Tongue (tissue), 1 donor: ENCODE measurements at regions not wholly inside any gene's neighbourhood (a gene's known extent, or its start where the extent isn't known, plus 50 kb on each side); places are given as distances from the start of the nearest gene placed in this dataset.
A peak's percentile ranks its signal among the peaks of the same experiment; 100 is the strongest.

Experiments
- DNase-seq: peaks from one replicate; pipeline ENCODE4 v3.0.0-alpha.2; 2015

- no peak for DNase-seq
Measured at GRCh38 chr19:29397748-29398147, 128.0 kb upstream of the VSTM2B start.

GRCh38 chr19:29399804-29400203 lies 126.0 kb upstream of the VSTM2B start:
- no peak for DNase-seq

- DNase-seq, result no peak
Measured at GRCh38 chr19:29400917-29401711, 124.7 kb upstream of the VSTM2B start.

GRCh38 chr19:29401712-29402421 lies 123.9 kb upstream of the VSTM2B start:
- DNase-seq, result no peak

GRCh38 chr19:29402563-29402962 lies 123.2 kb upstream of the VSTM2B start:
- DNase-seq, result no peak

GRCh38 chr19:29404015-29404414 lies 121.8 kb upstream of the VSTM2B start:
- no peak for DNase-seq

- DNase-seq, result peak; percentile 92
Measured at GRCh38 chr19:29404951-29405727, 120.7 kb upstream of the VSTM2B start.

GRCh38 chr19:29405728-29405995 lies 120.1 kb upstream of the VSTM2B start:
- DNase-seq, result no peak

GRCh38 chr19:29409076-29409862 lies 116.5 kb upstream of the VSTM2B start:
- DNase-seq, result peak; percentile 73

GRCh38 chr19:29410601-29411000 lies 115.2 kb upstream of the VSTM2B start:
- DNase-seq, result peak; percentile 41

GRCh38 chr19:29411113-29411581 lies 114.6 kb upstream of the VSTM2B start:
- peak; percentile 86 for DNase-seq

- DNase-seq, result no peak
Measured at GRCh38 chr19:29413435-29413834, 112.4 kb upstream of the VSTM2B start.

GRCh38 chr19:29415507-29415906 lies 110.3 kb upstream of the VSTM2B start:
- no peak for DNase-seq

GRCh38 chr19:29417048-29417447 lies 108.7 kb upstream of the VSTM2B start:
- DNase-seq, result no peak

GRCh38 chr19:29418201-29418600 lies 107.6 kb upstream of the VSTM2B start:
- no peak for DNase-seq

GRCh38 chr19:29420065-29420464 lies 105.7 kb upstream of the VSTM2B start:
- no peak for DNase-seq

GRCh38 chr19:29420482-29421195 lies 105.2 kb upstream of the VSTM2B start:
- no peak for DNase-seq

GRCh38 chr19:29421196-29421545 lies 104.6 kb upstream of the VSTM2B start:
- DNase-seq, result no peak

- DNase-seq, result no peak
Measured at GRCh38 chr19:29422047-29422446, 103.7 kb upstream of the VSTM2B start.

GRCh38 chr19:29422486-29423085 lies 103.2 kb upstream of the VSTM2B start:
- no peak for DNase-seq

- no peak for DNase-seq
Measured at GRCh38 chr19:29428071-29428470, 97.7 kb upstream of the VSTM2B start.
